WTC11 (cell line): ENCODE measurements at regions not wholly inside any gene's neighbourhood (a gene's known extent, or its start where the extent isn't known, plus 50 kb on each side); places are given as distances from the start of the nearest gene placed in this dataset.

ENCODE experiments used
- ATAC-seq: fragments of 200-7000 bp; cut with Tn5 transposase; 2 replicates; pipeline ENCODE4 v1.10.0; 2021; ENCODE audit warnings: mild to moderate bottlenecking, moderate library complexity
- CTCF ChIA-PET: fragments of 300-600 bp; sonication (Branson Sonifier 250); formaldehyde crosslinking; loops from one replicate; lab custom pipeline; 2021; ENCODE audit warnings: antibody characterized with exemption; lab: Charles Lee
- POLR2A ChIA-PET: fragments of 350-600 bp; sonication (Branson Sonifier 250); formaldehyde crosslinking; loops from one replicate; lab custom pipeline; 2021; ENCODE audit warnings: antibody characterized with exemption; lab: Charles Lee
- DNase-seq: peaks from one replicate; pipeline ENCODE4 v3.0.0; 2021; ENCODE audit warnings: low spot score
- H3K27ac Mint-ChIP-seq: 2 replicates; pipeline ENCODE4 v1.8.0; 2021; ENCODE audit warnings: mixed read lengths
- H3K27me3 Mint-ChIP-seq: 2 replicates; pipeline ENCODE4 v1.8.0; 2021; ENCODE audit warnings: low read depth, mild to moderate bottlenecking, moderate library complexity, mixed read lengths
- H3K36me3 Mint-ChIP-seq: 2 replicates; pipeline ENCODE4 v1.8.0; 2021; ENCODE audit warnings: mixed read lengths
- H3K4me1 Mint-ChIP-seq: 2 replicates; pipeline ENCODE4 v1.8.0; 2022; ENCODE audit warnings: mixed read lengths
- H3K4me3 Mint-ChIP-seq: 2 replicates; pipeline ENCODE4 v1.8.0; 2021; ENCODE audit warnings: mild to moderate bottlenecking, moderate library complexity, mixed read lengths
- H3K9me3 Mint-ChIP-seq: 2 replicates; pipeline ENCODE4 v1.8.0; 2021; ENCODE audit warnings: mixed read lengths
- ARID4B ChIP-seq: sonication (generic); formaldehyde crosslinking; IDR thresholded peaks from 2 replicates; pipeline ENCODE4 v1.8.0; 2023; ENCODE audit warnings: missing genetic modification reagents, mild to moderate bottlenecking, borderline replicate concordance
- ATF3 ChIP-seq: sonication (generic); formaldehyde crosslinking; conservative IDR thresholded peaks from 2 replicates; pipeline ENCODE4 v1.8.1; 2022; ENCODE audit warnings: mild to moderate bottlenecking, missing genetic modification reagents
- ESRRA ChIP-seq: sonication (generic); formaldehyde crosslinking; IDR thresholded peaks from 2 replicates; pipeline ENCODE4 v1.8.1; 2022; ENCODE audit warnings: mild to moderate bottlenecking, missing genetic modification reagents, borderline replicate concordance
- ETV6 ChIP-seq: sonication (generic); formaldehyde crosslinking; IDR thresholded peaks from 2 replicates; pipeline ENCODE4 v1.8.1; 2022; ENCODE audit warnings: mild to moderate bottlenecking, missing genetic modification reagents
- FOXJ3 ChIP-seq: sonication (generic); formaldehyde crosslinking; IDR thresholded peaks from 2 replicates; pipeline ENCODE4 v1.9.0; 2021; ENCODE audit warnings: missing genetic modification reagents, mild to moderate bottlenecking, borderline replicate concordance
- FOXP4 ChIP-seq: sonication (generic); formaldehyde crosslinking; IDR thresholded peaks from 2 replicates; pipeline ENCODE4 v1.8.0; 2022; ENCODE audit warnings: mild to moderate bottlenecking, missing genetic modification reagents
- GRHL2 ChIP-seq: fragments of 250-450 bp; sonication (Bioruptor Pico); IDR thresholded peaks from 2 replicates; pipeline ENCODE4 v1.8.0; 2022; ENCODE audit warnings: mild to moderate bottlenecking, moderate library complexity; ENCODE audit not compliant: insufficient replicate concordance, severe bottlenecking
- IRF2 ChIP-seq: sonication (generic); formaldehyde crosslinking; IDR thresholded peaks from 2 replicates; pipeline ENCODE4 v1.8.0; 2022; ENCODE audit warnings: low read depth, missing genetic modification reagents, borderline replicate concordance
- JUN ChIP-seq: sonication (generic); formaldehyde crosslinking; IDR thresholded peaks from 2 replicates; pipeline ENCODE4 v1.8.0; 2023; ENCODE audit warnings: mild to moderate bottlenecking, missing genetic modification reagents
- MAX ChIP-seq: sonication (generic); formaldehyde crosslinking; IDR thresholded peaks from 2 replicates; pipeline ENCODE4 v1.8.0; 2022; ENCODE audit warnings: mild to moderate bottlenecking, missing genetic modification reagents
- MLX ChIP-seq: sonication (generic); formaldehyde crosslinking; IDR thresholded peaks from 2 replicates; pipeline ENCODE4 v1.8.1; 2023; ENCODE audit warnings: mild to moderate bottlenecking, missing genetic modification reagents, moderate library complexity
- NFE2L1 ChIP-seq: sonication (generic); formaldehyde crosslinking; IDR thresholded peaks from 2 replicates; pipeline ENCODE4 v1.8.1; 2023; ENCODE audit warnings: missing genetic modification reagents
- NFYB ChIP-seq: sonication (generic); formaldehyde crosslinking; conservative IDR thresholded peaks from 2 replicates; pipeline ENCODE4 v1.8.0; 2022; ENCODE audit warnings: low read depth, missing genetic modification reagents
- NR2C2 ChIP-seq: sonication (generic); formaldehyde crosslinking; IDR thresholded peaks from 2 replicates; pipeline ENCODE4 v1.8.0; 2022; ENCODE audit warnings: mild to moderate bottlenecking, missing genetic modification reagents
- OVOL2 ChIP-seq: fragments of 250-450 bp; sonication (Bioruptor Pico); IDR thresholded peaks from 2 replicates; pipeline ENCODE4 v1.9.0; 2021; ENCODE audit warnings: mild to moderate bottlenecking, borderline replicate concordance
- PRRX2 ChIP-seq: fragments of 250-450 bp; sonication (Bioruptor Pico); IDR thresholded peaks from 2 replicates; pipeline ENCODE4 v1.8.0; 2021; ENCODE audit warnings: mild to moderate bottlenecking
- RELA ChIP-seq: sonication (generic); formaldehyde crosslinking; IDR thresholded peaks from 2 replicates; pipeline ENCODE4 v1.8.1; 2022; ENCODE audit warnings: missing genetic modification reagents, mild to moderate bottlenecking, borderline replicate concordance
- RORB ChIP-seq: fragments of 250-450 bp; sonication (Bioruptor Pico); IDR thresholded peaks from 2 replicates; pipeline ENCODE4 v1.9.0; 2021; ENCODE audit warnings: mild to moderate bottlenecking
- ZBTB43 ChIP-seq: sonication (generic); formaldehyde crosslinking; IDR thresholded peaks from 2 replicates; pipeline ENCODE4 v1.8.1; 2023; ENCODE audit warnings: mild to moderate bottlenecking, missing genetic modification reagents
- ZNF121 ChIP-seq: sonication (generic); formaldehyde crosslinking; IDR thresholded peaks from 2 replicates; pipeline ENCODE4 v1.8.0; 2023; ENCODE audit warnings: missing genetic modification reagents
- ZNF317 ChIP-seq: sonication (generic); formaldehyde crosslinking; IDR thresholded peaks from 2 replicates; pipeline ENCODE4 v1.8.1; 2023; ENCODE audit warnings: low read depth, mild to moderate bottlenecking, moderate library complexity, missing genetic modification reagents, borderline replicate concordance

GRCh38 chr13:34747507-34747906 is 194.6 kb upstream of the NBEA start:
- H3K27ac Mint-ChIP-seq: no peak overlapping the region
- peaks cover 39% of the 10 kb centered on the region for H3K4me1 Mint-ChIP-seq
- no peak for DNase-seq
- H3K27me3 Mint-ChIP-seq: no peaks in the 10 kb centered on the region
- H3K4me3 Mint-ChIP-seq: no peak overlapping the region
- no peak for ATAC-seq
- peaks cover 13% of the 10 kb centered on the region for H3K9me3 Mint-ChIP-seq
- POLR2A ChIA-PET: no interaction called here
- TF ChIP-seq IRF2: no peak
- TF ChIP-seq MLX (CRISPR knock-in tag): no peak
- TF ChIP-seq NFE2L1 (CRISPR knock-in tag): no peak
- TF ChIP-seq ZNF121 (CRISPR knock-in tag): no peak
- no peak for TF ChIP-seq FOXP4 (CRISPR knock-in tag)
- TF ChIP-seq PRRX2 (CRISPR knock-in tag): no peak
- no peak for TF ChIP-seq MAX
- no peak for TF ChIP-seq ESRRA (CRISPR knock-in tag)
- TF ChIP-seq FOXJ3: no peak
- TF ChIP-seq JUN (CRISPR knock-in tag): no peak
- TF ChIP-seq, all 79 proteins: peak for 0
- no peaks in the 10 kb centered on the region for H3K36me3 Mint-ChIP-seq
- CTCF ChIA-PET: no interaction called here

- POLR2A ChIA-PET: no interaction called here
- H3K9me3 Mint-ChIP-seq: peaks cover 9% of the 10 kb centered on the region
- ATAC-seq (no peak), DNase-seq (no peak)
- H3K4me3 Mint-ChIP-seq: no peak overlapping the region
- no peak for TF ChIP-seq ESRRA (CRISPR knock-in tag)
- H3K27me3 Mint-ChIP-seq: no peaks in the 10 kb centered on the region
- CTCF ChIA-PET: no interaction called here
- no peak overlapping the region for H3K27ac Mint-ChIP-seq
- H3K4me1 Mint-ChIP-seq: peaks cover 39% of the 10 kb centered on the region
- no peaks in the 10 kb centered on the region for H3K36me3 Mint-ChIP-seq
Observed at GRCh38 chr13:34748073-34748472, 194.0 kb upstream of the NBEA start.

- Mint-ChIP-seq H3K27me3 (no peaks in the 10 kb centered on the region), H3K4me1 (peaks cover 39% of the 10 kb centered on the region), H3K4me3 (no peak overlapping the region), H3K27ac (no peak overlapping the region), H3K9me3 (peaks cover 4% of the 10 kb centered on the region), H3K36me3 (no peaks in the 10 kb centered on the region)
- ATAC-seq (peak; percentile 12; the same call in 1 of the 2 replicates), DNase-seq (no peak)
- ChIA-PET POLR2A (no interaction called here), CTCF (no interaction called here)
- TF ChIP-seq ESRRA (CRISPR knock-in tag) (no peak), NR2C2 (no peak), GRHL2 (CRISPR knock-in tag) (no peak), ARID4B (CRISPR knock-in tag) (no peak), NFYB (CRISPR knock-in tag) (no peak), ZNF317 (CRISPR knock-in tag) (no peak), RORB (CRISPR knock-in tag) (no peak), ZBTB43 (CRISPR knock-in tag) (no peak), ETV6 (CRISPR knock-in tag) (no peak), OVOL2 (CRISPR knock-in tag) (no peak), RELA (CRISPR knock-in tag) (no peak), FOXP4 (CRISPR knock-in tag) (no peak), ATF3 (no peak)
Observed at GRCh38 chr13:34748596-34748995, 193.5 kb upstream of the NBEA start.
